DMS 273 treated with DMSO at 0.1 percent for 48 hours (cell line): ENCODE measurements at regions not wholly inside any gene's neighbourhood (a gene's known extent, or its start where the extent isn't known, plus 50 kb on each side); places are given as distances from the start of the nearest gene placed in this dataset.
"Not testable (repeated sequence)": the region's sequence is repeated elsewhere in the genome, so short reads cannot be mapped to it uniquely, and the experiment has no call there.

Experiments
- DNase-seq: peaks from one replicate; lab custom pipeline; 2025; lab: John Stamatoyannopoulos, UW

DNA sequence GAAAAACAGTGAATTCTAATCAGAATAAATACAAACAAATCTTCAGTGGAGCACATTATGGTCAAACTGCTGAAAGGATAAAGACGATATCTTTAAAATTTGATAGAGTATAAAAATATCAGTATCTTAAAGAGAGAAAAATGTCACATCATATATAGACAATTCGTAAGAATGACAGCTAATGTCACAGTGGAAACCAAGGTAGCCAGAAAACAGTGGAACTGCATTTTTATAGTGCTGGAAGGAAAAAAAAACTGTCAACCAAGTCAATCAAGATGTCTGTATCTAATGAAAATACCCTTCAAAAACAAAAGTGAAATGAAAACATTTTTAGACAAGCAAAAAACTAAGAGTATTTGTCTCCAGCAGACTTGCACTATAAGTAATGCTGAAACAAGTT, 73.4 kb upstream of the HMGXB4 start:
- no peak for DNase-seq

DNA sequence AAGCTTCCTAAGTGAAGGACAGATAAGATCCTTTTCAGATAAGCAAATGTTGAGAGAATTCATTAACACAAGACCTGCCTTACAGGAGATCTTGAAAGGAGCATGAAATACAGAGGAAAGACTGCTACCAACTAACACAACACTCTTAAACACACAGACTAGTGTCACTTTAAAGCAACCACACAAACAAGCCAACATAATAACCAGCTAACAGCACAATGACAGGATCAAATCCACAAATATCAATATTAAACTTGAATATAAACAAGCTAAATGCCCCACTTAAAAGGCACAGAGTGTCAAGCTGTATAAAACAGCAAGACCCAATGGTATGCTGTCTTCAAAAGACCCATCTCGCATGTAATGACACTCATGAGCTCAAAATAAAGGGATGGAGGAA, 70.8 kb upstream of the HMGXB4 start:
- no peak for DNase-seq

DNA sequence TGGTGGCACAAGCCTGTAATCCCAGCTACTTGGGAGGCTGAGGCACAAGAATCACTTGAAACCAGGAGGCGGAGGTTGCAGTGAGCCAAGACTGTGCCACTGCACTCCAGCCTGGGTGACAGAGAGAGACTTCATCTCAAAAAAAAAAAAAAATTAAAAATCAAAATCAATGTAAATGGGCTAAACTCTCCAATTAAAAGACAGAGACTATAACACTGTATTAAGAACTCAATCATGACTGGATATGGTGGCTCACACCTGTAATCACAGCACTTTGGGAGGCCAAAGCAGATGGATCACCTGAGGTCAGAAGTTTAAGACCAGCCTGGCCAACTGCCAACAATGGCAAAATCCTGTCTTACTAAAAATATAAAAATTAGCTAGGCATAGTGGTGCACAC, 68.4 kb upstream of the HMGXB4 start:
- not testable (repeated sequence) for DNase-seq

DNA sequence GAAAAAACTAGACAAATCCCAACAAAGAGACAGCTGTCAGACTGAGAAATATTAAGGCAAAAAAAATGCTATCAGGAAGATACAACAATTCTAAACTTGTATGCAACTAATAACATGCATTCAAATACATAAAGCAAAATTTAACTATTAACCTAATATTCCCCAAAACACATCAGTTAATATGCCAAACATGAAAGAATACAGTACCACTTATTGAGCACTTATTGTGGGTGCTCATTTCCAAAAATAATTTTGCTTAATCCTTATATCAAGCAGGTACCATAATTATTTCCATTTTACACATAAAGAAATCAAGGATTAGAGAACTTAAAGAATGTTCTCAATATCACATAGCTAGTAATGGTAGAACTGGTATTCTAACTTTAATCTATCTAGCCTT, 67.7 kb upstream of the HMGXB4 start:
- DNase-seq = no peak

DNA sequence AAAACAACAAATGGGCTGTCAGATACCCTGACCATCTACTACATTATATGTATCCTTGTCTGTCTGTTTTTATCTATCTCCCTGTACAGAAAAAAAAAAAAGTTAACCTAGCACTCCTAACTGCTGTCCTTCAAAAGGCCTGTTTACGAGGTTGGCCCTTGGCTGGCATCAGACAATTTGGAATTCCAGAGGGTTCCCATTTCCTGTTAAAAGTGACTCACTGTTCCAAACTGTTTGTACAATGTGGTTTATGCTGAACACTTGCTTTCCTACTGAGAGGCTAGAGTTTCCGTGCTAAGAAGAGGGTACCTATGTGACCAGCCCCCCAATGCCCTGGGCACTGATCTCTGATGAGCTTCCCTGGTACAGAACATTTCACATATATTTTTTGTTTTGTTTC, 65.9 kb upstream of the HMGXB4 start:
- DNase-seq = no peak

DNA sequence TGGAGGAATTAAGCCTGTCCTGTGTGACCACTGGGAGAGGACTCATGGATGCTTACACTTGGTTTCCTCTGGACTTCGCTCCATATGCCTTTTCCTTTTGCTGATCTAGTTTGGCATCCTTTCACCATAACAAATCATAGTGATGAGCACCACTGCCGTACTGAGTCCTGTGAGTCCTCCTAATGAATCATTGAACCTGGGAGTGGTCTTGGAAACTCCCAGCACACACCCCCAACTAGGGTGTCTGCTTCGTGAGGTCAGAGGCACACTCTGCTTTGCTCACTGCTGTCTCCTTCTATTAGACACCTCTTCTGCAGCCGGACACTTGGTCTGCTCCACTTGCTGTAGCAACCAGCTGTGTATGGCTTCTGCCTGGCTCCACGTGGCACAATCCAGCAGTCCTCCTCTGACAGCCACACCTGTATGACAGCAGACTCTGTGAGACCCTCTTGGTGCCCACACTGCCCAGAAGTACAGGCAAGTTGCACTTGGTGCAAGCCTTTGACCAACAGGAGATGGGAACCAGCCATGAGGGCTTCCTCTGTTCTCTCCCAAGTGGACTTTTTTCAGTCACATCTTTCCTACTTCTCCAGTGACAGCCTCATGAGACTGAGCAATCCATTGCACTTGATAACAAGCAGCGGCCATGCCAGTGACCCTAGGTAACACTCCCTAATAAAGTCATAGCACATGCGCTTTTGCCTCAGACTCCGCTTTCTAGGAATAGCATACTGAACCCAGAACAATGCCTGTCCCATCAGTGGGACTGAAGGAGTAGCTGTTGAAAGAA, 65.0 kb upstream of the HMGXB4 start:
- no peak for DNase-seq

DNA sequence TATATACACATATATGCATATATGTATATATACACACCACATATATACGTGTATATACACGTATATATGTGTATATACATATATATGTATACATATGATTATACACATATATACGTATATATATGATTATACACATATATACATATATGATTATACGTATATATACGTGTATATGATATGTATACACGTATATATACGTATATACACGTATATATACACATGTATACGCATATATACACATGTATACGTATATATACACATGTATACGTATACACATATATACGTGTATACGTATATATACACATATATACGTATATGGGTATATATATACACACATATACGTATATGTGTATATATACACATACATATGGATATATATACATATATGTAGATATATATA, 62.1 kb upstream of the HMGXB4 start:
- no peak for DNase-seq

DNA sequence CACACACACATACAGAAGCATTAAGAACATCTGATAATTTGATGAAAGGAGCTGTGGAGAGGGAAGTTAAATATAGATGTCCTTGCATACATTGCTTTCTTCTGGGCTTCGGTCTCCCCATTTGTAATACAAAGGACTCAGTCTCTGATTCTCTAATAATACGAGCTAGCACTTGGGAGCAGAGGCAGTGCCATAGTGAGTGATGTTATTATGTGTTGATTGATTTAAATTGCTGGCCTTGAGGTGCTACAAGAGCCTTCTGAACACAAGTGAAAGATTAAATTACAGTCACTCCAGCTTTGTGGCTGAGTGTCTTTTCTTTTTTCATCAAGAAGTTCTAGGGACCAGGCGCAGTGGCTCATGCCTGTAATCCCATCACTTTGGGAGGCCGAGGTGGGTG, 61.5 kb upstream of the HMGXB4 start:
- DNase-seq = no peak

DNA sequence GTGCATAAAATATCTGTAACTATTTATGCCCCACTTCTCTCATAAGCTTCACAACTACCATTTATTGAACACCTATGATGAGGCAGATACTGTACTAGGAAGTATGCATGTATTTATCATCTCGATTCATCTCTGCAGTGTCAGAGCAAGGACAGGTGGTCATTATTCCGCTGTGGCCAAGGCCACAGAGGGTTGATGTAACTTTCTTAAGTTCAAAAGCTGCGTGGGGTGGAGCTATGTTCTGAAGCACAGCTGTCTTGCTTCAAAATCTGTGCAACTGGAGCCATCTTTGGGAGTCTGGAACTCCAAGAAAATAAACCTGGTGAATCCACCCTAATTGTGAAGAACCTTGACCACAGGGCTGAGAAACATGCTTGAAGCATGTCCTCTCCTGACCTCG, 60.2 kb upstream of the HMGXB4 start:
- no peak for DNase-seq

DNA sequence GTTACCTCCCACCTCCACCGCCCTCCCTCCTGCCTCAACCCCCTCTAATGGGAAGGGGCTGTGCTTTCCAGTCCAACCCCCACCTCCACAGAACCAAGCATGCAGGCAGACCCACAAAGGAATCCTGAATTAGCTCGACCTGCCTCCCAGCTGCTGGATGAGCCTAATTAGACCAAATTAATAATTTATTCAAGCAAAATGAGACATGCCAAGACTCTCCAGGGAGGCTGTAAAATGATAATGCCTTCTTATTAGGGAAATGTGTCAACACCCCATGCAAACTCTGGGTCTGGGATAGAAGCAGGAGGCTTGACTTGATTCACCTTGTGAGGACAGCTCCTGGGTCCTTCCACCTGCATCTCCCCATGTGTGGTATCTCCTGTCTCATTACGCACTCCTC, 59.4 kb upstream of the HMGXB4 start:
- no peak for DNase-seq

DNA sequence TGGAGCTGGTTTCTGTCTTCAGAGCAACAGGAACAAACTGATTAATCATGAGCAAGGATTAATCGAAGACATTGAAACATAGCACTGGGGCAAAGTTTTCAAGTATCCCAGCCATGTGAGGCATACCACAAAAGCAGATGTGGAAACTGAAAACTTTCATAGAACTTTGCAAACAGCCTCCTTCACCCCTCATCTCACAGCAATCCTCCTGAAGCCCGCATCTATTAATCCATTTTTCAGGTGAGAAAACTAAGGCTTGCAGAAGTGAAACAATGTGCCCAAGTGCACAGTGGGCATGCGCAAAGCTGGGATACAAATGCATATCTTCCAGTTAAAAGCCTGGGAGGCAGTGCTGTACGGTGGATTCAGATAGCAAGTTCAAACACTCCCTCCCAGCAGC, 58.6 kb upstream of the HMGXB4 start:
- DNase-seq = no peak

DNA sequence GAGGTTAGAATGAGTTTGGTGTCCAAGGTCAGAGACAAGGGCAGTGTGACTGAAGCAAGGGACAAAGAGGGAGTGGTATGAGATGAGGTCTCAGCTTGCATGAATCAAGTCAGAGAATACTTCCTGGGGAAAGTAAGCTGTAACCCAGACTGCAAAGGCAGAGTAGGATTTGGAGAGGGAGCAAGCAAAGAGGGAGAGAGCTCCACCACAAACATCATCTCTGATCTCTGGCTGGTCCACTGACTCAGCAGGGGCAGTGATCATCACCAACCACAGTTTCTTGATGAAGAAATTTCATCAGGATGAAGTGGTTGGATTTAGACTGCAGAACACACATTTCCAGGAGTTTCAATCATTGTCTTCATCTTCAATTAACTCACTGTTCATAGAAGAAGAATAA, 54.9 kb upstream of the HMGXB4 start:
- DNase-seq = no peak

DNA sequence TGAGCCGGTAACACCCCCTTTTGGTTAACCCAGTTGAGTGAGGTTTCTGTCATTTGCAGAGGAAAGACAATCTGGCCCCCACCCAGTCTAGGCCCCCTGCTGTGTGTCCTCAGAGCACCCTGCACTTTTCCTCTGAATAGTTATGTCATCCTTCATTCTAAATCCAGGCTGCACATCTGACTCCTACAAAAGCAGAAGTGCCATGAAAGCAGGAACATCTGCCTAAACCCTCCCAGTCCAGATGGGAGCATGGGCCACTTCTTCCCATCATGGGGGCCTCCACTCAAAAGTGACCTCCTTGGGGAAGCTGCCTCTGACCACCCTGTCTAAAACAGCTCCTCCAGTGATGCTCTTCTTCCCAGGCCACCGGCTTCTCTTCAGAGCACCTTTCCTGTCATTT, 53.7 kb upstream of the HMGXB4 start:
- no peak for DNase-seq

DNA sequence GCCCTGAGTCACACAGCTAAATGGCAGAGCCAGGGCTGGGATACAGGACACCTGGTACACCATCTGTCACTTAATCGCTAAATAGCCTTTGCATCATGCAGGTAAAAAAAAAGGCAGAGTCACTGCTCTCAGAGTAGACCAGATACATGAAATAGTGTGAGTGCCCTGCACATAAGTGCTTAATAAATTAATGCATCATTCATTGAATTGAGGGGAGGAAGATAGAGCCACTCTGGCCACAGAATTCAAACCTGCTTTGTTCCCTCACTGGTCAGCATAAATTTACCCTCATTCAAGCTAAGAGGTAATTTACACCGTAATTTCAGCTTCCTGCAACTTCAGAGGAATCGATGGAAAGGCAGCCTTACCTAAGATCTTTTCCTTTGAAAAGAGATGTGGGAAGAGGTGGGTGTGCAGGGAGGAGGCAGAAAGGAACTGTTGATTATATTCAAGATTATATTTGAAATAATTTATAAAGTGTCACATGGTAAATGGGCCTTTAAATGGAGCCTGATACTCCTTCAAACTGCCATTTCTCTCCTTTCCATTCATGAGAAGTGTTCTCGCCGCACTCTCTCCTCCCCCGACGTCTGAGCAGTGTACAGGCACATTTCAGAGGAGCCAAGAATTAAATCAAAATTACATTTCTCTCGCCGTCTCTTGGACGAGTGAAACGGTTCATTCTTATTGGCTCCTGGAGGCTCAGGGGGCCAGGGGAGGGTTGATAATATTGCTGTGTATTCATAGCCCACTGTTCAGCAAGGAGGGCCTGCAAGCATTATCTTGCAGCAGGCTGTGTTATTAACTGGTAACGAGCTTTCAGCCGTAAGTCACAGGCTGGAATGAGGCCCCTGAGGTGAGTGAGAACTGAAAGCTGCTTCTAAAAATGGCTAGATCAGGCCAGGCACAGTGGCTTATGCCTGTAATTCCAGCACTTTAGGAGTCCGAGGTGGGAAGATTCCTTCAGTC, 52.2 kb upstream of the HMGXB4 start:
- DNase-seq = no peak

DNA sequence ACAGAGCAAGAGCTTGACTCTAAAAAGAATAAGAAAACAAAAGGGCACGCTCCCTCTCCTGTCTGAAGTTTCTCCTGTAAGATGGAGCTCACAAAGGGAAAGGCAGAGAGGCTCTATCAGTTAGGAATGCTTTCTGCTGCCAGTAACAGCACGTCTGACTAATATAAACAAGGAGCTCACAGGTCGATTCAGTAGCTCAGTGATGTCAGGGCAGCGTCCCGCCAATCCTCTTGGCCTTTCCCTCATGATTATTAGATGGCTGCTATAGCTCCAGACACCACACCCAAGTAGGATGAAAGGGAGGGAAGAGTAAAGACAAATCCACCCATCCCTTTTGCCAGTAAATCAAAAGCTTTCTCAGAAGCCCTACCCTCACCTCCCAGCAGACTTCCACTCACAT, 51.3 kb upstream of the HMGXB4 start:
- DNase-seq = no peak

DNA sequence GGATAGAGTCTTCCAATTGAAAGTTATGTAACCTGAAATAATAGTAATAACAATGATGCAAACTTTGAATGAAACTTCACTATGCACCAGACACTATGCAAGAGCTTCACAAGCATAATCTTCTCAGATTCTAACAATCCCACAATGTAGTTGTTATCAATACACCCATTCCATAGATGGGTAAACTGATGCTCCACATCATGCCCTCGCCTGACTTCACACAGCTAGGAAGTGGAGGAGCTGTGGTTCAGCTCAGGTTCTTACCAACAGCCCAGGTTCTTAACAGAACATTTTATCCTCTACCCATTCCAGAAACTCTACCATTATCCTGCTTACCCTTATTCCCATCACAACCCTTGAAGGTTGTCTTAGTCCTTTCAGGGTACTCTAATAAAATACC, 50.4 kb upstream of the HMGXB4 start:
- DNase-seq = no peak
